GM21390 (cell line): ENCODE measurements at regions not wholly inside any gene's neighbourhood (a gene's known extent, or its start where the extent isn't known, plus 50 kb on each side); places are given as distances from the start of the nearest gene placed in this dataset.
"Not testable (repeated sequence)": the region's sequence is repeated elsewhere in the genome, so short reads cannot be mapped to it uniquely, and the experiment has no call there.

ENCODE experiments used
- ATAC-seq: cut with Tn5 transposase; IDR thresholded peaks from one replicate; pipeline ENCODE4 v1.9.1; 2021; ENCODE audit not compliant: unreplicated experiment

DNA sequence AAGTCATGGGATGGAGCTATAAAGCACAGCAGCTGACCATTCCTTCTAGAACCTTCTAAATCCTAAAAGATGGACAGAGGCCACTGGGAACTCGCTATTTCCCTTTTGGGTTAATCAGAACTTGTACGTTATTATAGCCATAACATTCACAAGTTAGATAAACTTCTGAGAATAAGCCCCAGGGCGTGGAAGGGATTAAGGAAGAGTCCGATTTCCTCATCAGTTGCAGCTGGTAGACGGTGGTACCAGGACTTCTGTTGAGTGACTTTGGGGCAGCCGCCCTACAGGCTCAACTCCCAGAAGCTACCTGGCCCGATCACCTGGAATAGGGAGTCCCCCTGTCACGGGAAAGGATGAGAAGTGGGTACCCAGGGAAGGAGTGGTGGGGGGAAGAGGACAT is 370.1 kb upstream of the ZFHX3 start:
- ATAC-seq, result no peak

DNA sequence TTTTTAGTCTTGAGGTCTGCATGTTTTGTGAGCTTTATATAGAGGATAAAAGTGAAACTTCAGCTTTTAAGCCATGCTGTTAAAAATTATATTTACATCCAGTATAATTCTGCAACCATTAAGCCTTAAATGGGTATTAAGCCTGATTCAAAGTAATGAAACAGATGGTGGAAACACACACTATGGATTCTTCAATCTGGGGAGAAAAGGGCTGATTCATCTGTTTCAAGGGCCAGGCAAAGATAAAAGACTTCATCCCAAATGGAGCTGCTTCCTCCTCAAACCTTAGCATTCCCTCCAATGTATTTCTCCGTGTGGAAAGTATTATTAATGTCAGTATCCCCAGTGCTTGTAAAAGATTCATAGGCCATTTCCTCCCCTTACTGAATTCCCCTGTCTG is 367.4 kb upstream of the ZFHX3 start:
- ATAC-seq, result no peak

DNA sequence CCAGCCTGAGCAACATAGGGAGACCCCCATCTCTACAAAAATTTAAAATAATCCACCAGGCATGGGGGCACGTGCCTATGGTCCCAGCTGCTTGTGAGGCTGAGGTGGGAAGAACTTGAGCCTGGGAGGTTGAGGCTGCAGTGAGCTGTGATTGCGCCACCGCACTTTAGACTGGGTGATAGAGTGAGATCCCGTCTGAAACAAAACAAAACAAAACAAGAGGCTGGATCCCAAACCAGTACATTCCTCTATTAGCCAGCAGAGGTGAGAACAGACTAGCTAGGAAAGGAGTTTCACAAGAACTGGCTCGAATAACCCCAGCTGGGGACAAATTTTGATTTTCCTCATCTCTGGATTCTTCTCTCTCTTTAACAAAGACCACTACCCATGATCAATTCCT is 366.7 kb upstream of the ZFHX3 start:
- no peak for ATAC-seq

DNA sequence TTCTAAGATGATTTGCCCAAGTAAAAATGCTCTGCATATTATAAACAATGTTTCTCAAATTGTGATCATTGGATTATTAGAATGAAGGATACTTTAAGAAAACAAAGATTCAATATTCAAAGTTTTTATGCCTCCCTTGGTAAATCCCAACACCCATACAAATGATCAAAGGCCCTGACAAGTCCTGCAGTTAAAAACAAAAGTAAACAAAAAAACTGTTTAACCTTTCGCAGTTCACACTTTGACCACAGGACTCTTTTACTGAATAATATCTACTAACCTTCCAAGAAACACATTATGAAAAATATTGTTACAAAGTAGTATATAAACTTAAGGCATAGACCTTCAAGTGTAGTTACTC is 365.9 kb upstream of the ZFHX3 start:
- ATAC-seq, result no peak

DNA sequence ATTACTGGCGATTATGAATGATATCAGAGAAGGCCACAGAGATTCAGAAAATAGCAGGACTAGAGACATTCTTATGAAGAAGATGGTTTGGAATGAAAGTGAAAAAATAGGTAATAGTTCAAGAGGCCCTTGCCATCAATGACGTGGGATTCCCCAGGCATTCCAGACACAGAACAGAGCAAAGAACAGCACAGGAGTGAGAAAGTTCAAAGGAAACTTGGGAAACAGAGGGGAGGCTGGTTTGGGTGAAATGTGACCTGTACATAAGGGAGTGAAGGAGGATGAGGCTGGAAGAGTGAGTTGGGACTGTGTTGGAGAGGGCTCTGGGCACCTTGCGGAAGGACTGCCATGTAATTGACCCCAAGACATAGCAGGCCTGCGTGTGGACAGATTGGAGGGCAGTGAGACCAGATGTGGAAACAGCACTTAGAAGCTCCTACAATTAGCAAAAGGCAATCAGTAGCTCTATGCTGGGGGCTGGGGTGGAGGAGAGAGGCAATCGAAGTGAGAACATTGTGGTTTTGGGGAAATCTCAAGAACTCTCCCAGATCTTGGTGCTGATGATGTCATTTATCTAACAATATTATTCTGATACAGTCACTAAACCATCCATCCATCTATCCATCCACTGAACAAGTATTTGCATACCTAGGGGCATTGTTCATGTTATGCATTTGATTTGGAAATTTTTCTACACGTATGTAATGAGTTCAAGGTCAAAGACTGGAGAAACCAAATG is 365.3 kb upstream of the ZFHX3 start:
- no peak for ATAC-seq

DNA sequence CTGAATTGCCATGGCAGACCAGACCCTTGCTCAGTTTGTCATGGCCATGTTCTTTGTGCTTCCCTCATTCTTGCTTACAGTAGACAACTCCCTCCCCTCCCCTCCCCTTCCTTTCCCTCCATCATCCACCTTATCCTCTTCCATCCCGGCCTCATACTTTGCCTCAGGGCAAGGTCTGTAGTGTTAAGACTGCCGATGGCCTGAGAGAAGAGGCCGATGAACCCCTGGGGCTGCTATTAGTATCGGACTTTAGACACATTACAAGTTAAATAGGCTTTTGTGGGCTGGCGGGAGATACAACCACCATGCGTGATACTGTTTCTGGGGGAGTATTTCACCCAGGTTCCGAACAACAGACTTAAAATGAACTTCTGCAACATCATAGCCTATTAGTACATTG is 364.5 kb upstream of the ZFHX3 start:
- ATAC-seq, result no peak

DNA sequence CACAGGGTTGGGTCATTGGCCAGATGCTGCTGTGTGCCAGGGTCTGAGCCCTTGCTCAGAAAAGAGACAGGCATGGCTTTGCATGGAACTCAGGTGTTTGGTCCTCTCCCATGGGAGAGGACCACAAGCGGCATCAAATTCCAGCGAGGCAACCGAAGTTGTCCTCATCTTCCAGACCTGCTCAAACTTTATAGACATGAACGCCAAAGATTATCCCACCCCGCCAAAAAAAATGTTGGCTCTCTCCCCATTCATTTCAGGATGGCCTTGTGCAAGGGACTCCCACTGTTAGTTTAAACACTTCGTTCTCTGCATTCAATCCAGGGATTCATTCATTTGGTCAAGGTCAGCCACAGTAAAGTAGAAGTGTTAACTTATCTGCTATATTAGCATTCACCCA is 360.8 kb upstream of the ZFHX3 start:
- ATAC-seq, result no peak

DNA sequence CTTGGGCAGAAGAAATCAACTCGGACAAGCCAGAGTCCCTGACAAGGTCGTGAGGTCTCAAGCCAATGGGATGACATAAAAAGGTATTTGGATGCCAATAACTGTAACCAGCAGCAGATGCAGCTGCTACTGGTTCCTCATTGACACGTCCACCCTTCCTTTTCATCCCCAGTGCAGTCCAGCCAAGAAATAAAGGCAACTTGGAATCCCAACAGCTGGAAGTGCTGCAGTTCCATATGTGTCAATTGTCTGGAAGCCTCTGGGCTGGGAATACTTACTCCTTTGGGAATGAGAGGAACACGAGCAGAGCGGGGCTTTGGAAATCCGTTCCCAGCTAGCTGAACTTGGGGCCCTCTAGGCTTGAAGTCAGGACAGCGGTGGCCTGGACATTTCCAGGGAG is 360.4 kb upstream of the ZFHX3 start:
- ATAC-seq, result no peak

DNA sequence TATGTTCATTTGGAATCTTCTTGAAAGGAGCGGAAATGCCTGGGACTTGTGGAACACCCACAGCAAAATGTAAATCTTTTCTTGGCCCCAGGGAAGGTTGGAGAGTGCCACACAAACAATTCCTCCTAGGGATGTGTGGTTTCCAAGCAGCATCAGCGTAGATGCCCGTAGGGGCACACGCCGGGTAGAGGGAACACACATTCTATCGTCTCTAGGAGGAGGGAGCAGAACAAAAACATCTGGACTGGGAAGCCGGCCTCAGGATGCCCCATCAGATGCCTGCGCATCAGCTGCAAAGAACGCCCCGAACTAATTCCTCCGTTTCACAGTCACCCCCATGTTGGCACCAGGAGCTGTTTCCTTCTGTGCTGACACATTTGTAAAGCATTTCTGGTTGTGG is 357.9 kb upstream of the ZFHX3 start:
- no peak for ATAC-seq

DNA sequence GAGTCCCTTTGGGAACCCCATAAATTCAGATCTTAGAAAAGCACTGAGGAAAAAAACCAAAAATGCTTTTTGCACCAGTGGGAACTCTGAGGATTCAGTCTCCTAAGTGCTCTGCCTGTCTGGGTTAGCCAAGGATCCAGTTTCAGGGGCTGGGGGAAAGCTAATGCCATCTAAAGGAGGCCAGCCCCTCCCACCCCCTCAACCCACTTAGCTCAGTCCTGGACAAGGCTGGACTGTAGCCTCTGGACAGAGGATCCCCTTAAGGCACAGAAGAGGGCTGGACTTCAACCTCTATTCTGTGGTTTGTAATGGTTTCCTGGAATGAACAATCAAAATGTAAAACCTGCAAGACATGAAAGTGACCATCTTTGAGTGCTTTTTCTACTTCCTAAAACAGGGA is 356.1 kb upstream of the ZFHX3 start:
- ATAC-seq, result no peak

DNA sequence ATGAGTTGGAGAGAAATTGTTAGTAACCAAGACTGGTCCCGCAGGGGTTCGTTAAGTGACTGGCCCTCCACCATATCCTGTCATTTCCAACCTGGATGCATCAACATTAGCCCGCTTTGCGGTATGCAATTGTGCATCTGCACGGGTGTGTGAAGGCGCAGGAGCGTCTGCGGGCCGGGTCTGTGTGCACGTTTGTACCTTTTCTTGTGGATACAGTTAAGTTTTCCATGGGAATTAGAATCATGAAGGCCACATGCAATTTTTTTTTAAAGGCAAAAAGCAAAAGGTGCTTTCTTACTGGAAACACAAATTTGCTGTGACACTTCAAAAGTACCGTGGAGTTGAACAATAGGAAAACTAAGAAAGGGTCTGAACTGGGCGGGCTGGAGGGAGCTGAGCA is 355.4 kb upstream of the ZFHX3 start:
- no peak for ATAC-seq

DNA sequence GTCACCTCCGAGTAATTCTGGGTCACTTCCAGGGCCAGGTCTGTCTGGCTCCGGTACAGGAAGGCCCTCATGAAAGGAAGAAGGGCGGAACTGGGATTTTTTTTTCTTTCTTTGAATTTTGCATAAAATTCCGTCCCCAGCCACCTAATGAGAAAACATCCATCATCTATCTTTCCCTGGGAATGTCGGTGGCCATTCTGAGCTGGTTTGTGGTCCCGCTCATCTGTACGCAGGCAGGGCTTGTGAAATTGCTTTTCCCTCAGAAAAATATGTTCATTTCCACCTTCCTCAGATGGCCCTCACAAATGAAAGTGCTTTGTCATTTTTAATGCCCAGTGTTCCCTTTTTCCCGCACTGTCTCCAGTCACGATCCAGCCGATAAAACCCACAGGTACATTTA is 353.0 kb upstream of the ZFHX3 start:
- no peak for ATAC-seq

DNA sequence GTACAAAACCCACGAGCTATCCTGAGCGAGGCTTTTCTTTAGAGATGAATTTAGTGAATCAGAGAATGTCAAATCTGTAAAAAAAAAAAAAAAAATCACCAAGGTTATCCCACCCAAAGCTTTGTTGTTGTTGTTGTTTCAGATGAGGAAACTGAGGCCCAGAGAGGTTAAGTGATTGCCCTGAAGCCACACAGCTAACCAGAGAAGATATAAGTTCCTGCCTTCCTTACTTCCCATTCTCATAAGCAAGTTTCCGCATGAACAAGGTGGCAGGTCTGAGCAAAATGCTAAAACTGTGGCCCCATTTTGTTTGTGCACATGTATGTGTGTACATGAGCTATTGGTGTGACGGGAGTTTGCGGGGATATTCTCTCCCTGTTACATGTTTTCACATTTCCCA is 352.1 kb upstream of the ZFHX3 start:
- ATAC-seq, result no peak

DNA sequence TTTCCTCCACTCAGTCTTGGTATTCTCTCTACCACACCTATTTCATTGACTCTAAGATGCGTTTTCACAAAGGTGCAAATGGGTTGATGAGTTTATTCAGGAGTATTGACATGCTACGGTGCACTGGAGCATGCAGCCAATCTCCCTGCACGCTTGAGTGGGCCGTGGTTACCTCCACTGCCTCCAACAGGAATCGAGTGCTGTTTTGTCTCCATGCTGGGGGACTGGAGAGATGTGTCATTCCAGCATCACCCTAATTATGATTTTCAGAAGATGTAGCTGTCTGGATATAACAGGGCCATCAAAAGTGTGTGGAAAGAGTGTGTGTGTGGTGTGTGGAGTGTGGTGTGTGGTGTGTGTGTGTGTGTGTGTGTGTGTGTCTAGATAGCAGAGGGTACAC is 351.6 kb upstream of the ZFHX3 start:
- no peak for ATAC-seq

DNA sequence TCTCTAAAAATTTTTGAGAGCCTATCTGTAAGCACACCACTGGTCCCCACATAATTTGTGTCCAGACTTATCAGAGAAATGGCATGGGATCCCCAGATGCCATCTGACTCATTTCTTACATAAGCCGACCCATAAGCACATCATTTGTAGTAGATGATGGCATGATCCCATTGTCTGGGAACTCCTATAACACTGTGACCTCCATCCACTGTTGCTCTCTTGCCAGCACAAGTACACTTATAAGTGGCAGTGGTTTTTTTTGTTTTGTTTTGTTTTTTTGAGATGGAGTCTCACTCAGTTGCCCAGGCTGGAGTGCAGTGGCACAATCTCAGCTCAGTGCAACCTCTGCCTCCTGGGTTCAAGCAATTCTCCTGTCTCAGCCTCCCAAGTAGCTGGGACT is 350.7 kb upstream of the ZFHX3 start:
- not testable (repeated sequence) for ATAC-seq

DNA sequence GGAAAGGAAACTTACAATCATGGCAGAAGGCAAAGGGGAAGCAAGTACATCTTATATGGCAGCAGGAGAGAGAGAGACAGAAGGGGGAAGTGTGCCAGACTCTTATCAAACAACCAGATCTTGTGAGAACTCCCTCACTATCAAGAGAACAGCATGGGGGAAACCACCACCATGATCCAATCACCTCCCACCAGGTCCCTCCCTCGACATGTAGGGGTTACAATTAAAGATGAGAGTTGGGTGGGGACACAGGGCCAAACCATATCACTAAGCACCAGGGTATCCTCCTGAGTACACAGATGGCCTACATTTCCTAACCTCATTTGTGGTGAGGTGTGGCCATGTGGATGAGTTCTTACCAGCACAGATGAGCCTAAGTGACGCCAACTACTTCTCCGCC is 348.6 kb upstream of the ZFHX3 start:
- ATAC-seq, result no peak

DNA sequence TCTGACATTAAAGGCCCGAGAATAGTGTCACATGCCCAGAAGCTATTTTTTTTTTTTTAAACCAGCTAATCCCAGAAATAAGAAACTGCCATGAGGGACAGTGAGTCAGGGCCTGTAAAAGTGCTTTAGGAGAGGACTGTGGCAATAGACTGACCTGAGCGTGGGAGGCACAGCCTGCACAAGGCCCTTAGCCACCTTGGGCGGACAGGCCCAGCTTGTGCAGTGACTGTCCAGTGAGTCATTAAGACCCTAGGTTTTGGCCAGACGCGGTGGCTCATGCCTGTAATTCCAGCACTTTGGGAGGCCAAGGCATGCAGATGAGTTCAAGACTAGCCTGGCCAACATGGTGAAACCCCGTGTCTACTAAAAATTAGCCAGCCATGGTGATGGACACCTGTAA is 343.0 kb upstream of the ZFHX3 start:
- ATAC-seq, result no peak

DNA sequence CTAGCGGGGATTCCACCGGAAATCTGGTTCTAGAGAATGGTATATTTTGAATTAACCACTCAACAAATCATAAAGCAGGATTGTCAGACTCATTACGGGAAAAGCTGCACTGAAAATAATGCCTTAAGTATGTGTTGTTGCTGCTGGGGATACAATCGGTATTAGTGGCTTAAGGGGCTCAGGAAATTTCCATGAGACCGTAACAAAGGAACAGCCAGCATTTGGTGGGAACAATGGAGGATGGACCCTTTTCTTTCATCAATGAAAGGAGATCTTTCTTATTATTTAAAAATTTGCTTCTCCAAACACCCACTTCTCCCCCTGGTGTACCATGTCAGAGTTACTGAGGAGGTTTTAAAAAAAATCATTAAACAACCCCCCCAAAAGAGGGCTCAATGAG is 342.6 kb upstream of the ZFHX3 start:
- no peak for ATAC-seq

DNA sequence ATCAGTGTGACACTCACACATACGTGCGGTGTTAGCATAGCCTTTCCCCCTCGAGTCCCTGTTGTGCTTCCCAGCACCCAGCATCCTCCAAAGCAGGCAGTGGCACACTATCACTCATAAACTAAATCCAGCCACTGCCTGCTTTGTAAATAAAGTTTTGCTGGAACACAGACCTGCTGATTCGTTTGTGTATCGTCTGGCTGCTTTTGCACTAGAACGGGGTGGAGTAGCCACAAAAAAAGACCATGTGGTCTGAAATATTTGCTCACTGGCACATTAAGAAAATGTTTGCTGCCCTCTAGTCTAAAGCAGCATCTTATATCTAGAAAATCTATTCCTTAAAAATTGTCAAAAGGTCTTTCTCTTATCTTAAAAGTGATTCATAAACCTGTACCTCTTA is 341.2 kb upstream of the ZFHX3 start:
- no peak for ATAC-seq

DNA sequence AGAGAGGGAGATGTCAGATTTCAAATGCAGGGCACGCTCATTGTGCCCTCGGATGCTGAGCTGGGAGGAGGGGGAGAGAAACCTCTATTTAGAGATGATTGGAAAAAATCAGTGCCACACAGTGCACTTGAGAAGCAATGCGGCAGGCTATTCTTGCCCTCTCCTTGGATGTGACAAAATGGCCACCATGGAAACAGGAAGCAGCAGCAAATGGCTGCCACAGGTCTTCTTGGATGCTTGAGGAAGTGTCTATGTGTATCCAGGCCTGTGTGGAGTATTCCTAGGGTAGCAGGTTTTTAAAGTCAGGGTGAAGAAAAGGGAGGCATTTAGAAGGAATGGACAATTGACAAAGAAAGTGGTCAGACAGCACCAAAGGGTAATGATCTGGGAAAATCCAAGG is 340.1 kb upstream of the ZFHX3 start:
- ATAC-seq, result no peak

DNA sequence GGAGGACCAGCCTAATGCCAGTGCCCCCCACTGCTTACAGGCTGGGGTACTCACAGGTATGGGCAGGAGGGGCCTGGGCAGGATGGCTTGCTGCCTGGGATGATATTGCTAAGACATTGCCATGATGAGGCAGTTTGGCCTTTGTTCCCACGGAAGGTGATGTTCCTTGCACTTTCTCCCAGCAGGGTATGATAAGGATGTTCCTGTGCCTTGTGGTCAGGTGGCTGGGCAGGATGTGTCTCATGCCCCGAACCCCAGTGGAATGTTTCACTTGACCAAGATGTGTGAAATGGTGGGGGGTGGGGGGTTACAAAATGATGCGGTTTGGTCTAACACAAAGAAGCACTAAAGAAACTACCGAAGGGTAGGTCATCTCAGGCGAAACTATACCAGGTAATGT is 337.8 kb upstream of the ZFHX3 start:
- no peak for ATAC-seq

DNA sequence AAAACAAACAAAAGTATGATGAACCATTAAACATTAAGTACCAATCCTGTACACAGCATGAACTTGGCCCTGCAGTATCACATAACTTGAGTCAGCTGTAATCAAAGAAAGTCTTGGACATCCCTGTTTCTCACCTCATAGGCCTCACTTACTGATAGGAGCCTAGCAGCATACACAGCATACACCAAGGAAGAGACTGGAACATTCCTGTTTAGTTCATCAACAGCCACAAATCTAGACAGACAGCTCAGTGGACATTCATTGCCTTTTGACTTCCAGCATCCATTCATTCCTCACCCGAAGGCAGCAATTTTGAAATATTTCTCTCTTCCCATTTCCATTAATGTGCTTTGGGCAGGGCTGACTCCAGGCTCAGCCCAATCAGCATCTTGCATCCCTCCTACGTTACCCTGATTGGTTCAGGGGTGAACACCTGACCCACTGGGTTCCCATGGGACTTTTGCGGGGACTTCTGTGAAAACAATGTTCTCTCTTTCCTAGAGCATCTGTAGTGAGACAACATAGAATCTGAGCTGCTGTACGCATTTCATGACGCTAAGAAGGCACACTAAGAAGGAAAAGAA is 336.7 kb upstream of the ZFHX3 start:
- ATAC-seq, result no peak

DNA sequence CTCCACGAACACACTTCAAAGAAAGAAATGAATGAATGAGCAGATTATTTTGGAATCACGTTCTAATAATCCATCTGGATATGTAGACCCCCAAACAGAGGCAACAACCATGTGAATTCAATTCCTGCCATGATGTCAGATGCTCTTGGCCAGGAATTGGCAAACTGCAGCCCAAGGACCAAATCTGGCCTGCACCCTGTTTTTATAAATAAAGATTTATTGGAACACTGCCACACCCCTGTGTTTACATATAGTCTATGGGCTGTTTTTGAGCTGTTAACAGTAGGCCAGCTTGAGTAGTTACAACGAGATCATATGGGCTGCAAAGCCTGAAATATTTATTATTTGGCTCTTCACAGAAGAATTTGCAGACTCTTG is 336.0 kb upstream of the ZFHX3 start:
- ATAC-seq, result no peak
